GM11168 (cell line): ENCODE measurements at regions not wholly inside any gene's neighbourhood (a gene's known extent, or its start where the extent isn't known, plus 50 kb on each side); places are given as distances from the start of the nearest gene placed in this dataset.

Experiments used
- in situ Hi-C: fragments of 300-500 bp; cut with MboI; formaldehyde crosslinking; loops from one replicate; pipeline ENCODE4 v1.12.0; 2022; ENCODE audit warnings: low sequenced_read_pairs; ENCODE audit not compliant: unreplicated experiment

DNA sequence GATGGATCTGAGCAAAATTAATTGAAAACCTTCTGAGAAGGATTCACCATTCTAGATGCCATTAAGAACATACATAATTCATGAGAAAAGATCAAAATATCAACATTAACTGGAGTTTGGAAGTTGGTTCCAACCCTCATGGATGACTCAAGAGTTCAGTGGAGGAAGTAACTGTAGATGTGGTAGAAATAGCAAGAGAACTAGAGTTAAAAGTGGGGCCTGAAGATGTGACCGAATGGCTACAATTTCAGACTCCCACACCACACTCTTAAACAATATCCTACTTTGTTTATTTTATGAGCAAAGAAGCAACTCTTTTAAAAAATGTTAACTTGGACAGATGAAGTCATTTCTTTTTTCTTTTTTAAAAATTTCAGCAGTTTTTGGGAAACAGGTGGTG is 354.3 kb downstream of the KLF12 start:
- in situ Hi-C loops: no loop called here

DNA sequence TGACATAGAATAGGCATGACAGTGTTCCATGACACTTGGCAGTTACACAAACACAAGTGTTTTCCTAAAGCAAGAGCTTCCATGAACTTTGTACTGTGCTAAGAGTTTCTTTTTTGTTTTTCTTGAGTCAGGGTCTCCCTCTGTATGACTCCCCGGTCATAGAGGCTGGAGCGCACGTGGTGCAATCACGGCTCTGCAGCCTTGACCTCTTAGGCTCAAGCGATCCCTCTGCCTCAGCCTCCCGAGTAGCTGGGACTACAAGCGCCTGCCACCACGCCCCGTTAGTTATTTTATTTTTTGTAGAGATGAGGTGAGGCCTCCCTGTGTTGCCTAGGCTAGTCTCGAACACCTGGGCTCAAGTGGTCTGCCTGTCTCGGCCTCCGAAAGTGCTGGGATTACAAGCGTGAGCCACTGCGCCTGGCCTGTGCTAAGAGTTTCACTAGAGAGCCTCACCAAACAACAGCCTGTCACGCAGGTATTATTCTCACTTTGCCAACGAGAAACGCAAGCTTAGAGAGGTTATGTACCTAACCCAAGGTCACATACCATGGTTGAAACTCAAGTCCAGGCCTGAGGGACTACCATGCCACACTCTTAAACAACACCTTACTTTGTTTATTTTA is 355.9 kb downstream of the KLF12 start:
- in situ Hi-C loops: no loop called here

DNA sequence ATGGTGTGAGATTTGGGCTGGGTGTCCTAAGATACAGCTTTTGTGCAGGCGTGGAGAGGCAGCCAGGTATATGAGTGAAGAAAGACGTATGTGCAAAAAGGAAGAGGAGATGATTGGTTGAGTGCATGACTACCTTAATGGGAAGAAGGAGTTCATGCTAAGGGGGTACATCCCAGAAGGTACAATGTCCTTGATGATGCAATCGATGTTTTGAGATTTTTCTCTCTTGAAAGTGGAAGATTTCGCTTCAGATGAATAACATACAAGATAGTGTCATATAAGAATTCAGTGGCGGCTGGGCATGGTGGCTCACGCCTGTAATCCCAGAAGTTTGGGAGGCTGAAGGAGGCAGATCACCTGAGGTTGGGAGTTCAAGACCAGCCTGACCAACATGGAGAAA is 357.1 kb downstream of the KLF12 start:
- in situ Hi-C loops: no loop called here

DNA sequence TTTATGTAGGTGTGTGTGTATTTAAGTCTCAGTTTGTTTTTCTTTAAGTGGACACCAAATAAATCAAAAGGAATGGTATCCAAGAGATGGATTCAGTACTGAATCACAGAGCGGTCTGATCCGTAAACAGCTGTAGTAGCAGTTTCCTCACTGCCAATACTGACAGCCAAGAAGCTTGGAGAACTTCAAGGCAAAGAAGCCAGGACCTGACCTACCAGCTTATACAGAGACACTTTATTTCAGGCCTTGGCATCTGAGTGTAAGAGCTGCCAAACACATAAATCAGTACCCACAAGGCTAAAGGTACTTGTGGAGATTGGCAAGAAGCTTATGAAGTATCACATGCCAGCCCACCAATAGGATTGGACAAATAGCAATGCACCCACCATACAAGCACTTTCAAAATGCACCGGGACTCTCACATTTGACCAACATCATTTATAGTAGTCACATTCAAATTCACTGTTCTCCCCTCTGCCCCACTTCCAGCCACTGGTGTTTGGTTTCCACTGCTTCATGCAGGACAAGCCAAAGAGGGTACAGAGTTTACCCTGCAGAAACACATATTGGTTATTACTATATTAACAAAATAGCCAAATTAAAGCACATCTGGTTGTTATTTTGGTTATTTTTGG is 357.9 kb downstream of the KLF12 start:
- in situ Hi-C loops: no loop called here

DNA sequence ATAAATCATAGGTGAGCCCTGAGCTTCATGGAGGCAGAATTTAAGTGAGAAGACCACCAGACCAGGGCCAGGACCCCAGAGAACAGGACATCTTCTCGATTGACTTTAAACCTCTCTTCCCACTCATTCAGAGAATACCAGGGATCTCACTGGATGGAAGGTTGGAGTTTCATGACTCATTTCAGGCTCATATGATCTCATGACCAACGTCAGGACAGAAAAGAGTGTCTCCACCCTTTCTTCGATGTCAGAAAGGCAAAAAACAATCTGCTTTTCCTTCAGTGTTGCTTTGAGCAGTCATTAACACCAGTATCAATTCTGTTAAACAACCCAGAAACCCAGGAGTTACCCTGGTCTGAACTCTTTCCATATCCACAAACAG is 361.0 kb downstream of the KLF12 start:
- in situ Hi-C loops: loop anchor here (25.0 kb wide), 1 partner anchor 514 kb away; no protein-coding TSS in a partner anchor

DNA sequence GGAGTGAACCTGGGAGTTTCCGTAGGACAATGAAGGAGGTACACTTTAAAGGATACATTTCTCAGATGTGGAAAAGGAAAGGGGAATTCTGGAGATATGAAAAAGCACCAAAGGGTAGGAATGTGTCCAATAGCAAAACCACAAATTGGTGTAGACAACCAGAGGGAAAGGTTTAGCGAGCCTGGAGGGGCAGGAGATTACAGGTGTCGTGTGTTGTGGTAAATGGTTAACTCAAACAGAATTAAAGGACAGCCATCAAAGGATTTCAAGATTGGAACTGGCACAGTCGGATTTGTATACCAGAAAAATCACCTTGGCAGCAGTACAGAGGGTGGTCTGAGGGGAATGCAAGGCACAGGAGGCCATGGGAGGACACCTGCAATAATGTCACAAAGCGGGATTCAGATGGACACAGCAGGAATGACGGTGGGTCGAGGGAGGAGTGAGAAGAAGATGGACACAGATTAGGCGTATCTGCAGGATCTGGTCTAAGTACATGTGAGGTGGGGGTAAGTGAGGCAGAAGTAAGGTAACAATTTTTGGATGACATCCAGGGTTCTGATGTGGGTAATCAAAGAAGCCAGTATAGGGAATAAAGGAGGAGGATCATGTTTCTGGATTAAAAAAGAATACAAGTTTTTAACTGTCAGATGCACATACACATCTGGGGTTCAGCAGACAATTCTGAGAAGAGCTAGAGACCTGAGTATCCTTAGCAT is 361.6 kb downstream of the KLF12 start:
- in situ Hi-C loops: loop anchor here (25.0 kb wide), 1 partner anchor 515 kb away; no protein-coding TSS in a partner anchor

DNA sequence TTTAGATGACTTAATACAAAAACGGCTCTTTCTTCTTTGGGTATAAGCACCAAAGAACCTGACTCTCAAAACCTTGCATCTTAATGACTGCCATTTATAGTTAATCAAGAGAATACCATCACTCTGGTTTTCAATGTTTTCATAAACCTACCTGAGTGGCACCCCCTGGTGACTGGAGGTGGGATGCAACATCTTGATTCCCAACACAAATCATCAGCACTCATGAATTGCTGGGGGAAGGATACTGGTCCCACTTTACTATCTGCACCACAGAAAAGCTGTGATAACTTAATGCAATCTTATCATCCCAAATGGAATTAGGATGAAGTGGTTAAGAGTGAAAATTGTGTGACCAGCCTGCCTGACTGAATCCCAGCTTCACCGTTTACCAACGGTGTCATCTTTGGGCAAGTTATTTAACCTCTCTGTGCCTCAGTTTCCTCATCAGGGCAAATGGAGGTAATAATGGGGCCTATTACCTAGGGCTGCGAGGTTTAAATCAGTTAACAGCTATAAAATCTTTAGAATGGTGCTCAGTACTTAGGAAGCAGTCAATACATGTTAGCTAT is 366.4 kb downstream of the KLF12 start:
- in situ Hi-C loops: loop anchor here (25.0 kb wide), 1 partner anchor 519 kb away; no protein-coding TSS in a partner anchor

DNA sequence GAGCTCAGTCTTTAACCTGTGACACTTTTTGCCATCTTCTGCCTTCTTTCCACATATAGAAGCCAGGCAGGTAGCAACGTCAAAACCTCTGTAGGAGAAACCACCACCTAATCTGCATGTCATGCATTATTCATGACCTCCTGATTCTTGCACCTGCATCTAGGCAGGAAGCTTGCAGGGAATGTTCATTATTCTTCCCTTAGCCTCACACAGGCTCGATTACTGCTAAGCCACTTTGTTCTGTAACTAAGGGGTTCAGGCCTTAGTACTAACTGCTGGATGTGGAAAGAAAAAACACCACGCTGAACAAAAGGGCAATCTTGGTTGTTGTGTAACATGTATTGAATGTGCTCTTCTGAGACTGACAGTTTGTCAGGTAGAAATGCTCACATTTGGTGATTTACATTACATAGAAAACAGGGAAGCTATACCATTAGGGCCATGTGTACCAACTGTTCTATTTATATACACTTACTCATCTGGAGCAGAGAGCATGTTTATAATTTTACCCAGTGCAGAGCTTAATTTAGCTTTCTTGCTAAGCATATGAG is 366.9 kb downstream of the KLF12 start:
- in situ Hi-C loops: loop anchor here (25.0 kb wide), 1 partner anchor 520 kb away; no protein-coding TSS in a partner anchor

DNA sequence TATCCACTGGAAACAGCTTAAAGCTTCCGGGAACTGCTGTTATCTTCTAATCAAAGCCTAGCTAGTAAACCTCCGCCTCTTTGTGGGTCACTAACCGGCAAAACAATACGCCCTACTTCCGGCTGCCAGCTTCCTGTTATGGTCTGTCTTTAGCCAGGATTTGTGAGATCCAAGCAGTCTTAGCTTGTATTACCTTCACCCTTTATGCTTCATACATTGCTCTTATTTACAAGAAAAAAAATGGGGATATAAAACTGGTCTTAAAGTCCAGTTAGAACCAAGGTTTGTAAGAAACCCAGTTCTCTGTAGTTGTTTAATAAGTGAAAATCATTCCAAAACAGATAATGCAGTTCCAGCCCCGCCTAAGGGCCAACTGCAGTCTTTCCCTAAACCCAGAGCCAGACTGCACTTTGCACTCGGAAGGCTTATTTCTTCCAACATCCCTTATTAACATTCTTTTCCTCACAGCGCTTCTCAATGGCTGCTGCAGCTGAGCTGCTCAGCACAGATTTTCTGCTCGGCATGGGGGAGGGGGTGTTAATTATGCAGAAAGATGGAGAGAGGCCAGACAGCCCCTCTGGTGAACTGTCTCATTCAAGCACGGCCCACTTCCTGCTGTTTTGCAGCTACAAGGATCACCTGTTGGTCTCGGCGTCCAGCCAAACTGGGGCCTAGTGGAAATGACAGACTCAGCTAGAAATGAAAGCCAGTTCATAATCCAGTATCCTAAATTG is 368.4 kb downstream of the KLF12 start:
- in situ Hi-C loops: loop anchor here (25.0 kb wide), 1 partner anchor 521 kb away; no protein-coding TSS in a partner anchor

DNA sequence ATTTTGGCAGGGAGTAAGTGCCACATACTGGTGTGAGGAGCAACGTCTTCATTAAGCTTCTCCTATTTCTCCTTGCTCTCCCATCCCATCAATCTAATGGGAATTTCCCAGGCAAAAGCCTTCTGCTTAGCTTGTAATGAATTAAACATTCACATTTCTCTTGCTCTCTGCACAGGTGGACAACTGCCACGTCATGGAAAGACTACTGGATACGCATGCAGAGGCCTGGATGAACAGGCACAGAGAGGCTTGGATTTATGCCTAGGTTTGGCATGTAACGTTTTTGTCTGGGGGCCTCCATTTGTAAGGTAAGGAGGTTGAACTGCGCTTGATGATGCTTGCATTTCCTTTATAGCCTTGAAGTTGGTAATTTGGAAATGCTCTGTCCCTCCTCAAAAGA is 374.8 kb downstream of the KLF12 start:
- in situ Hi-C loops: loop anchor here (25.0 kb wide), 1 partner anchor 528 kb away; no protein-coding TSS in a partner anchor

DNA sequence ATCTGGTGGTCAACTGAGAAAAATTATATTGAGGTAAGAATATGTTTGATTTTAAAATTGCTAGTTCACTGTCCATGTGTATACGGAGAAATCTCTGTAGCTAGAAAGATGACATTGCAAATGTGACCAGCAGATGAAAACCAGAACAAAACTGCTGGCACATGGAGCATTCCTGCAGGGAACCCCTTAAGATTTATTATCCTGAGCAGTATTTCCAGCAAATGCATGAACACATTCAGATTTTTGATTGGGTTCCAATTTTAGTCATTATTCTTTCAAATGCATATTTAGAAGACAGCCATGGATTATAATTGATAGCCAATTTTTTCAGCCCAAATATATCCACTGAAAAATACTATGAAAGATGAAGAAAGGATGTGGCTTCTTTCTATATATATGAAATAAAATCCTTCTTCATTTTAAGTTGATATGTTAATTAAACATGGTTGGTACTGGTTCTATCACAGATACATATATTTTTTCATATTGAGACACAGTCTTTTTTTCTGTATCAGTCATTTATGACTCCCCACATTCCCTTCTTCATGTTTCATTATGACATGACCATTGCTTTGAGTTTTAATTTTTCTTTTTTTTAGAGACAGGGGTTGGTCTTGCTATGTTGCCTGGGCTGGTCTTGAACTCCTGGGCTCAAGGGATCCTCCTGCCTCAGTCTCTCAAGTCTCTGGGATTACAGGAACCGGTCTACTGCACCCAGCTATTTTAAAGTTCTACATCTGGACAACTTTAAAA is 376.5 kb downstream of the KLF12 start:
- in situ Hi-C loops: loop anchor here (25.0 kb wide), 1 partner anchor 530 kb away; no protein-coding TSS in a partner anchor

DNA sequence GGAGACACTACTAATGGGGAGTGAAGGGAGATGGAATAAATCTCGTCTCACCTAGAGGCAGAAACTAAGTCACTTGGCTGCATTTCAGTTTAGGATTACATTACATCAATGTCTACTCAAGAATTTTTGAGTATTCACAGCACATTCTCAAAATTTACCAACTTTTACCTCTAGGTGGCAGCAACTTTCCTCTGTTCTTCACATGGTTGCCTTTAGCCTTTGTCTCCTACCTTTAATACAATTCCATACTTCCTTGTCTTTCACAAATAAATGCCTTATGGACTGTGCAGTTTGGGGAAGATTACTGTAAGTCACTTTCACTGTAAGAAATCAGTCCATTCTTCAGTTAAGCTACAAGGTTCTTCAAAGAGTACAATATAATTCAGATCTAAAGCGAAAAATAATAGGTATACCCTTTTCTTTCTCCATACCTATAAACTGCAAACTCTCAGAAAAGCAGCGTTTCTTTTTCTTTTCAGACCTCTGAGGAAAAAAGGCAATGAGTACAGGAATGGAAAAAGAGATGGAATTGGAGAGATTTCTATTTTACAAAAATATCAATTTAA is 379.4 kb downstream of the KLF12 start:
- in situ Hi-C loops: loop anchor here (25.0 kb wide), 1 partner anchor 532 kb away; no protein-coding TSS in a partner anchor

DNA sequence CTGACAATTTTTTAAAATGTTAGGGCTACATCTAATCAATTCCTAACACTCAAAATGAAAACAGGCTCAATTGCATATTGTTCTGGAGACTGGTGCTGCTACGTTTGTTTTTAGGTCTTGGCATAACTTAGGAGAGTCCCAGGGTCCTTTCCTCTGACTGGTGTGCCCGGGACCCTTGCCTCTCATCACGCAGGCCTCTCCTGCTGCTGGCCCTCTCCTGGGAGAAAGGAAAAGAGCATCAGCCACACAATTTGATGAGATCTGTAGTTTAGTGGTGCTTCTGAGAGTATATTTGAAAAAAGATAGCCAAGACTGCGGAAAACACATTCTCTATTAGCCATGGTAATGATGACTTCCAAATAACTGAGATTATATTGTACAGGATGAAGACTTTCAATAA is 380.0 kb downstream of the KLF12 start:
- in situ Hi-C loops: loop anchor here (25.0 kb wide), 1 partner anchor 533 kb away; no protein-coding TSS in a partner anchor

DNA sequence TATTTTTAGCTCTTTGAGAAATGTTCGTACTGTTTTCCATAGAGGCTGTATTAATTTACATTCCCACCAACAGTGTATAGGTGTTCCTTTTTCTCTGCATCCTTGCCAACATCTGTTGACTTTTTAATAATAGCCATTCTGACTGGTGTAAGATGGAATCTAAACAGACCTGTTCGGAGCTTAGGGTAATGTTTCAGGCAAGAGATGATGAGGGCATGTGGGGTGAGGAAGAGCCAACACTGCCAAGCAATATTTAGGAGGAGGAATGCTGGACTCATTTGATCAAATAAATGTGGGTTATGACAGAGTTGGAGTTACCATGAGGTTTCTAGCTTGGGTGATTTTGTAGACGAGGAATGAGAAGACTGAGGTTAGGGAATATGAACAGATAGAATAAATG is 382.9 kb downstream of the KLF12 start:
- in situ Hi-C loops: loop anchor here (25.0 kb wide), 1 partner anchor 536 kb away; no protein-coding TSS in a partner anchor

DNA sequence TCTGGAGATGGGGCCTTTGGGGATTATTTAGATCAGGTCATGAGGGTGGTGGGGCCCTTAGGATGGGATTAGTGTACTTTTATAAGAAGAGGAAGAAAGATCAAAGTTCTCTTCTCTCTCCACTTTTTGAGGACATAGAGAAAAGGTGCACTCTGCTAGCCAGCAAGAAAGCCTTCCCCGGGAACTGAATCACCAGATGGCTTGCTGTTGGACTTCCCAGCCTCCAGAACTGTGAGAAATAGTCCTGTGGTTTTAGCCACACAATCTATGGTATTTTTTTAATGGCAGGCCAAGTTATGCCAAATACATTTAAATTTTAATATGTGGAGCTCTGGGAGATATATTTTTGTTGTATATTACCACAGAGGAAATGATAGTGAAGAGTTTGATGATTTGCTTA is 385.8 kb downstream of the KLF12 start:
- in situ Hi-C loops: no loop called here

DNA sequence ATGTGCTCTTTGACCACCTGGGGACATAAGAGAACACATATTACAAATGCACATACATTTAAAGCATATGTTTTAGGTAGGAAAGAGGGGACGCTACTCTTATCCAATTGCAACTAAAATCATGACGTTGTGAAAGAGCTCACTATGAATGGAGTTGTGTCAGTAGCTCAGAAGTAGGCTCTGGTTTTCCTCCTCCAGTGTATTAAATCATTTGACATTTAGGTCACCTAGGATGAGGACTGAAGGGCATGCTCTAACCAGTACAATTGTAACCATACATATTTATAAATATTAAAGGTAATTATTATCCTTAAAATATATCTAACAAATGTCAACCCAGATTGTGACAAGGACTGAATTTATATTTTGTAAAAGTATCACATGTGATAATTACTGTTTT is 389.0 kb downstream of the KLF12 start:
- in situ Hi-C loops: no loop called here

DNA sequence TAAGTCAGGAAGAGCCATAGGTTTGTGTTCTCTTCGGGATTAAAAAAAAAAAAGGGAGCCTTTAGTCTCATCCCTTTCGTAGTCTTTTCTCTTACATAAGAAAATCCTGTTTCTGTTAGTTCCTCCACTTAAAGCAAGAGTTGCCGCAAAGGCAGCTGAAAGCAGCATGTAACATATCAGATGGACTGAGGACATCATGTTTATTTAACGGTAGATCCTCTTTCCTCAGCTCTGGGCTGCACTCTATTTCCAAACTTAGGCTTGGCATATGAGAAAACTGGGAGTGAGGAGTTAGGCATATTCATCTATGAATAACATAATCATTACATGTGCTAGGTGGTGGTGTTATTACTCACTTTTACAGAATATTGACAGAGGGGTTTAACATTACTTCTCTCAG is 391.2 kb downstream of the KLF12 start:
- in situ Hi-C loops: no loop called here

DNA sequence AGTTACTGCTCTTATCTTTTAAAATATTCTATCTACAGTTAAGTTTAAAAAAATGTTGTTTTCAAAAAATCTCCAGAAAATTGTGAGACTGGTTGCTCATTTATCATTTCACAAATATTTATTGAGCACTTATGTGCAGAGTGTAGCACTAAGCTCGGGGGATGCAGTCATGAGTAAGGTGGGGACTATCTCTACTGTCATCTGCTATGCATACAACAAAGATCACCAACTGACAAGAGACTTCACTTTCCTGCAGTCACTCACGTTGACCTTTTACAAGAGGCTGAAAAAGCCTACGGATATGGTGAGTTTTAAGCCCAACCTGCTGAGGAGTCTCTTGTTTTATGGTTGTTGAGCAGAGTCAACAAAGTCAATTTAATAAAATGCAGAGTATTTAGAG is 392.5 kb downstream of the KLF12 start:
- in situ Hi-C loops: no loop called here

DNA sequence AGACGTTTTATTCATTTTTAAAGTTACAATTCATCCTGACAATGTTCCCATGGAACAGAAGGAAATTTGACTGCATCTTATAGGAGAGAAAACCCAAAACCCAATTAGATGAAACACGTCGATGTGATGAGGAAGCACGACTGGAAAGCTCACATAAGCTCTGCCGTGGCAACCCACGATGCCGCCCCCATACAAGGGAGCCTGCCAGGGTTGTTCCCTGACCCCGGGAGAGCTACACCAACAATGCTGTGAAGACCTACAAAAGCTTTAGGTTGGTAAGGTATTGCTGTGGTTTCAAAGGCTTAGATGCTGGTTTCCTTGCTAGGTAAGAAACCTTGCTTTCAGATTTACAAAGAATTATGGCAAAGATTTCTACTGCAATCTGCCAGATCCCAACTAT is 393.1 kb downstream of the KLF12 start:
- in situ Hi-C loops: no loop called here
